HL-60/S4 treated with retinoic acid at 250 ng/mL for 4 days and 3 days (cell line): ENCODE measurements at regions not wholly inside any gene's neighbourhood (a gene's known extent, or its start where the extent isn't known, plus 50 kb on each side); places are given as distances from the start of the nearest gene placed in this dataset.
"Not testable (repeated sequence)": the region's sequence is repeated elsewhere in the genome, so short reads cannot be mapped to it uniquely, and the experiment has no call there.

Experiments
- in situ Hi-C: fragments of 300-500 bp; cut with MboI; formaldehyde crosslinking; loops from 2 replicates; pipeline ENCODE4 v1.7.0; 2022; ENCODE audit warnings: low sequenced_read_pairs

DNA sequence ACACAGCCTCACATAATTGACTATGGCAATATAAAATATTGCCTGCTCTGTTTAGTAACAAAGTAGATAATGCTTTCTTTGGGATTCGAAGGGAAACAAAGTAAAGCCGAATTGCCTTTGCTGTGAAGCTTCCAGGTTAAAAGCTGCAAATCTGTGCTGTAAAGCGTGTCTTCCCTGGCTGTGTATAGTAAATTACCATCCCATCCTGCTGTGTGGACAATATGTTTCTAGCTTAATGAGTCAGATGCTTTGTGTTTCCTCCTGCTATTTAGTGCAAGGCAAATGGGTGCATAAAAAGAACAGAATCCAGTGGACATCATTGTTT lies 265.1 kb downstream of the SOCS6 start:
- in situ Hi-C loops = no loop called here

DNA sequence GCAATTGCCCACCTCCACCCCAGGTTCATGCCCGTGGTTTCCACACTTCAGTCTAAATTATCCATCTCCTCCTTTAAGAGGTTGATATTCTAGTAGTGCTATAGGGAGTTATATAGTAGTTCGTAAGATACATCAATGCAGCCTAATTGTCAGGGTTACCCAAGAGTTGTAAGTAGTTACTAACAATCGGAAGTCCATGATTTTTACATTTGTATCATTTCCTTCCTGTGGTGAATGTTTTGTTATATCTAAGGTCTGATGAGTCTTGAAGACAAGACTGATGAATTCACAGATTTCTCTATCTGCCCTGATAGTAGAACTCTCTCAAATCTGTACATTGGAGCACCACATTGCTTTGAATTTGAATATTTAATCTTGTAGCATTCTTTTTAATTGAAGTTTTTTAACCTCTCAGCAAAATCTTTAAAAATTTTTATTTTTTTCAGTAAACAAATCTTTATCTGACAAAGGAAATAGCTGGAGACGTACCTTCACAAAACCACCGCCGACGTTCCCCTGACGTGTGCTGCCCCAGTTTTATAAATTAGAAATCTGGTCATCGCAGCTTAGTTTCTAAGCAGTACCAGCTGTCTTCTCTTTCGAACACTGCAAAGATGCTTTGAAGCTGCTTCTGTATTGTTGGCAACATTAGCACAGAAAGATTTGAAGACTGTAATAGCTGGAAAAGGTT lies 264.5 kb downstream of the SOCS6 start:
- in situ Hi-C loops = no loop called here

DNA sequence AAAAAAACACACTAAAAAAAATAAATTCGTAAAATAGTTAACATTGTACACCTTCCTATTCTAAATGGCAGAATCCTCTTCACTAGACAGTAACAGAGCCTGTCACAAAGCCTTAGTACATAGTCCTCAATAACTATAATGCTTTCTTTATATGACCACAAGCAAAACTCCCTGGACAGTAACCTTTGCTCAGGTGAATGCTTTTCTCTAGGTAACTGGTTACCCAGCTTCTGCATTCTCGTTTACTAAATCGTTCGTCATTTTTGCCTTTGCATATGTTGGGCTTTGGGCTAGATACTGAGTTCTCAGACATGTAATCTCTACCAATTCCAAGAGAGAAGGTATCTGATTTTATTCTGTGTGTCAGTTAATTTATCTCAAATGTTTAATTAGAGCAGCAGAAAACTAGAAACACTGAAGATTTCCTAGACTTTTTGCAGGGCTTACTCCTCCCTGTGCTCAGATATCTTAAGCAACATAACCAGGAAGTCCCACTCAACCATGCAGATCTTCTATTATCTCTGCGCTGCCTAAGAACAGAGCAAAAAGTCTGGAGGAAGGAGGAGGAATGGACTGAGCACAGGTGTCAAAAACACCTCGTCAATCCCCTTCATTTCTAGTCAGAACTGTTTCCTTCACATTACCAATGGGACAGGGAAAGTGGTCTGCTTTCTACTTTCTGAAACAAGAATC lies 247.7 kb downstream of the SOCS6 start:
- in situ Hi-C loops = no loop called here

GRCh38 chr18:70535041-70535440 lies 246.2 kb downstream of the SOCS6 start:
- in situ Hi-C loops = no loop called here

DNA sequence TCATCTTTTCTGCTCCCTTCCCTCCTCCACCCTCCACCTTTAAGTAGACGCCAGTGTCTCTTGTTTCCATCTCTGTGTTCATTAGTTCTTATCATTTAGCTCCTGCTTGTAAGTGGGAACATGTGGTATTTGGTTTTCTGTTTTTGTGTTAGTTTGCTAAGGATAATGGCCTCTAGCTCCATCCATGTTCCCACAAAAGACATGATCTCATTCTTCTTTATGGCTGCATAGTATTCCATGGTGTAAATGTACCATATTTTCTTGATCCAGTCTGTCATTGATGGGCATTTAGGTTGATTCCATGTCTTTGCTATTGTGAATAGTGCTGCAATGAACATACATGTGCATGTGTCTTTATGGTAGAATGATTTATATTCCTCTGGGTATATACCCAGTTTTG lies 236.5 kb downstream of the SOCS6 start:
- in situ Hi-C loops = not testable (repeated sequence)

- in situ Hi-C loops = no loop called here
Measured at GRCh38 chr18:70523792-70524182, 234.9 kb downstream of the SOCS6 start.

DNA sequence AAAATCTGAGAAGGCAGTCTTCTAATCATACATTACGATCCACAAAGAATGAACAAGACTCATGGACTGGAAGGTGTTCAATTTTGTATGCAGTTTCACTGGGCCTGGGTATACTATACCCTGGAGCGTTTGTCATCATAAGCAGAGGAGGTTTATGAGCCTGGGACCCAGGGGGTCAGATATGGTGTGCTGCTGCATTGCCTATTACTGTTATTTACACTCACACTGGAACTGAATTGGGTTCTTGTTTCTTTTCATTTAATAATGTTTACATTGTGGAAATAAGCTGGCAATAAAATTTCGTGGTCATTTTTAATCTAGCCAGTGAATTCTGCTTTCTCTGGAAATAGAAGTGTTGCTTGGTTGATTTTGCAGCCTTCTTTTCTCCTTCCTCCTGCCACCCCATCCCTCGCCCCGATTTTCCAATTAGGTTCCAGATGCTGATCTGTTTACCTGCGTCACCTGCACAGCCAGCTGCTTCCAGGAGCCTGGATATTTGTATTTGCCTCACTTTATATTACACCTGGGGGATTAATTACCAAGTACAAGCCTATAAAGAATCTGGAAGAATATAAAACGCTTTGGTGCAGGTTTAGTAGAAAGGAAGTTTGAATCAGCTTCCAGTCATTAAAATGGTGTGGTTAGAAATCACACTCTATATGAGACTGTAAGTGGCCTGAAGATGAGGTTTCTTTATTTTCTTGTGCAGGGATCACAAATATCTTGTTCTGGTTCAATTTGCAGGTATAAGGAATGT lies 234.4 kb downstream of the SOCS6 start:
- in situ Hi-C loops = no loop called here

- in situ Hi-C loops = no loop called here
Measured at GRCh38 chr18:70522183-70522680, 233.4 kb downstream of the SOCS6 start.

GRCh38 chr18:70520867-70521266 lies 232.0 kb downstream of the SOCS6 start:
- in situ Hi-C loops = no loop called here

DNA sequence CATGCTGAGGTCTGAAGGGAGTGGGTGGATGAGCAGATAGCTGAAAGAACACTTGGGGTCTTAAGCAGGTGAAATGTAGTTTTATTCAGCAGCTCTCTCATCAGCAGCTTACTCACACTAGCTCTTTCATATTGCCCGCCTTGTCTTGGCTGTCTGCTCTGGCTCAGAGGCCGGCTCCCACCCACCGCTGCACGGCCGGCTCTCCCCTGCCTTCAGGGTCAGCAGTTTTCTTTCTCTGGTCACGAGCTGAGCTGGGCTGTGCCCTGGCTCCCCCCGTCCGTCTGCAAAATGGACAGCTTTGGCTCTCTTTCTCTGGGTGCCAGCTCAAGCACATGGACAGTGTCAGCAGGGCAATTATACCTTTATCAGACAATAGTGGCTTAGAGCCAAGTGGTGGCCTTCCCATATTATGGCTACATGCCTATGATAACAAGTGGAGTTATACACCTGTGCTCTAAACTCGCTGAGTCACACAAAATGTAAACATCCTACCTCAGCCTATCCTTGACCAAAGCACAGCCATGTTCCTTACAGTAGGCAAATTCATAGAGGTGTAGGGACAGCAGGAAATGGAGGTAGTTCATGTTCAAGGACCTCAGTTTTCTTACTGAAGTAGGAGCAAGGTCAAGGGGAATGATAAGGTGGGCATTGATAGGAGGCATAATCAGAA lies 224.8 kb downstream of the SOCS6 start:
- in situ Hi-C loops = no loop called here

DNA sequence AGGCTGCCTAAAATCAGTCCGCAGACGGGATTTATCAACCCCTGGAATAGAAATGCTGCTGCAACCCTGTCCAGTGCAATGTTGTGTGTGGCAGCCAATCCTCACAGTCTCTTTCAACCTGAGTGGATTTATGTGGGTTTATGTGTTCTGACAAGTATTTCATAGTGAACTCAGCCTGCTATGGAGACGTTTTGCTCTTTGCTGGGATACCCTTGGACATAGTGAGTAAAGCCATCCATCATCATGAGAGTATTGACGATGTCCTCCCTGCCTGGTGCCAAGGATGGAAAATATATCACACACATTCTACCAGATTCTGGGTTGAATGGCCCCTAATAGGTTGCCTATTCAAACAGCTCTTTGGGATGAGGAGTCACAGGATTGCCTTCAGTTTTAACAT lies 219.1 kb downstream of the SOCS6 start:
- in situ Hi-C loops = no loop called here

- in situ Hi-C loops = no loop called here
Measured at GRCh38 chr18:70506511-70506910, 217.7 kb downstream of the SOCS6 start.

GRCh38 chr18:70503060-70503459 lies 214.2 kb downstream of the SOCS6 start:
- in situ Hi-C loops = no loop called here

GRCh38 chr18:70501358-70501757 lies 212.5 kb downstream of the SOCS6 start:
- in situ Hi-C loops = no loop called here

GRCh38 chr18:70500748-70501147 lies 211.9 kb downstream of the SOCS6 start:
- in situ Hi-C loops = no loop called here

DNA sequence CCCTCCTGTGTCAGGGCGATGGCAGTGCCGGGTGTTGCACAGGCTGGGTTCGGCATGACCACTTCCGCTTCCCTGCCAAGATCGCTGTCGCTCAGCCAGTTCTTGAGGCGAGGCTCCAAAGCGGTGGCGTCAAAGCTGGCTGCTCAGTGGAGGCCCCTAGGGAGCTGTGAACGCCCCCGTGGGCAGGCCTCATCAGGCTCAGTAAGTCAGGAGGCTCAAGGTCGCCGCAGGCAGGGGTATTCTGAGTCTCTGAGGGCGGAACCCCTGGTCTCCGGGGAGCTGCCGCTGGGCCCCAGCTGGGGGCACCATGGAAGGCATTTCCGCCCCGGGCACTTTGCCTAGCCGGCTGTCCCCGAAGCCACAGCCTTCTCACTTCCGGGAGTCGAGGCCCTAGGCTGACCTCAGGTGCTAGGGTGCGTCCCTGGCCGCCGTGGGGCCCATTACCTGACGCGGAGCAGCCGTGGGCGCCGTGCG lies 210.4 kb downstream of the SOCS6 start:
- in situ Hi-C loops = no loop called here

GRCh38 chr18:70496353-70497294 lies 207.8 kb downstream of the SOCS6 start:
- in situ Hi-C loops = no loop called here

DNA sequence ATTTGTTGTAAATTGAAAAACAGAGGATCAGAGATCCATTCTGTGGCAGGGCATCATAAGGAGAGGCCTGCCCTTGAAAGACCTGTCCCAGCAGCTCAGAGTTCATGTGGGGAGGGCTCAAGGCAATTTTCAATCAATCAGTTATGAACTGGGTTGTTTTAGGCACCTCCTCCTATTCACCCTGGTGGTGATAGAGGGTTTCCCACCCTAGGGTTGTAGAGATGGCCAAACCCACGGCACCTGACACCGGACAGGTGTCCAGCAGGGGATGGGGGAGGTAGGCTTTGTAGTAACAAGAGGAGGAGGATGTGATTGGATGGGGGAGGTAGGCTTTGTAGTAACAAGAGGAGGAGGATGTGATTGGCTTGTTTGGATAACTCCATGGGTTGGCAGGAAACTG lies 205.7 kb downstream of the SOCS6 start:
- in situ Hi-C loops = no loop called here

DNA sequence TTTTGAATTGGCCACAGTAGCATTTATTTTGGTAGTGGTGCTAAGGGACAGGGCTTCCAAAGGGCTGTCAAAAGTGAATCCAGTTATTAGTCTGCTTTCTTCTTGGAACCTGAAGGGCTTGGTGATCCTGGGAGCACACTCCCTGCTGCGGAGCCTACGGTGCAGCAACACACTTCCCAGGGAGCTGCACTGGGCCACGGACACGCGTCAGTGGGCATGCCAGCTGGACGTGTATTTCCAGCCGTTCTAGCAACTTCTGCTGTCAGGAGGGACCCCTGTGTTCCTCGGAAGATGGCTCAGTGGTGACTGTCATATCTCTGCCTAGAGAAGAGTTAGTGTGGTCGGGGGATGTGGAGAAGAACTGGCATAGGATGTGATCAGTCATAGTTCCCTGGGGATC lies 204.6 kb downstream of the SOCS6 start:
- in situ Hi-C loops = no loop called here

DNA sequence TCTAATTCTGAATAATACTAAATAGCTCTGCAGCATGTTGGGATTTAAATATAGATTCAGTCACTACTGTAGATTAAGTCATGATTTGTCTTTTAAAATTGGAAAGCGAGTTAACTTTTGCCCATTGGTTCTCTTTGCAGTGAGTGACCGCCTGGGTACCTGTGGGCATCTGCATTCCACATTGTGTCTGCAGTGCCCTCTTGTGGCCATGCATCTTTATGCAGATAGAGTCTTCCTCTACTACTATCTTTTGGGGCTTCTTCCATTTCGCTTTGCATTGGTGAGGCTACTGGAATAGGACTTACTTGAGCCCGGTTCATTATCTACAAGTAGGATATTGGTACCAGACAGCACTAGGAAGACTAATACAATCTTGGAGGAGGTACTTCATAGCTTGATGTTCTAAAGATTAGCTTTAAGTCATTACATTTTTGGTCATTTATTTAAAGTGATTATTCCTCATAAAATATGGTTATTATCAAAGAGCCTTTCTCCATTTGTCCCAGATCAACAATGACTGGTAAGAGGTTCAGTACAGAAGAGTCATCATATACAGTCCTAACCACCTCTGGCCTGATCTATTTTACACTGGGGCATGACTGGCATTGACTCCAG lies 203.0 kb downstream of the SOCS6 start:
- in situ Hi-C loops = no loop called here
